ENCODE measurements at regions not wholly inside any gene's neighbourhood (a gene's known extent, or its start where the extent isn't known, plus 50 kb on each side); places are given as distances from the start of the nearest gene placed in this dataset.

DNA sequence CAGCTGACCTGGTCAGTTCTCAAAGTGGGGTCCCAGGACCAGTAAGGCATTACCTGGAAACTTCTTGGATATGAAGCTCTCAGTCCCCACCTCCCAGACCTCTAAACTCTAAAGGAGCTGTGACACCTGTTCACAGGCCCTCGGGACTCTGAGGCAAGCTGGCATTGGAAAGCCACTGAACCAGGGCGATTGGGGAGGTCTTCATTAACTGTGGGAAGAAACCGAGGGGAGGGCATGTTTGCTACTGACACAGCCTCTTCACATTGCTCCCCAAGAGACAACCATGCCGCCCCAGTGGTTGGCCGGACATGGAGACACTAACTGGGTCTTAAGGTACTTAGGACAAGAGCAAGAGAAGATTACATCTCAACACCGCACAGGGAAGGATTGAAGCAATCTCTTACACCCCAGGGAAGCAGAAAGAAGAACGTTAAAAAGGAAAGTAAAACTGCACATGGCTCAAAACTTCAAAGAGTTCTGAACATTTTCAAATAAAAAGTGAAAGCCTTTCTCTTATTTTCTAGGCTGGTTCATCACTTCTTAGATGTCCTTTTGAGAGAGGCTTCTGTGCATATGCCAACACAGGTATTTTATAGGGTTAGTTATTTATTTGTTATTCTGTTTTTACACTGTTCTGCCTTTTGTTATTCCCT, 210.0 kb upstream of the CST7 start:
- H3K27ac ChIP-seq, result no peak overlapping the region
- H3K4me3 ChIP-seq, result no peak overlapping the region
- H3K4me1 ChIP-seq (ENCODE audit: low read depth), result no peaks in the 10 kb centered on the region
- H3K27me3 ChIP-seq, result no peaks in the 10 kb centered on the region
- no peaks in the 10 kb centered on the region for H3K9me3 ChIP-seq (ENCODE audit: low read depth)
- TF ChIP-seq, protein P1, sequence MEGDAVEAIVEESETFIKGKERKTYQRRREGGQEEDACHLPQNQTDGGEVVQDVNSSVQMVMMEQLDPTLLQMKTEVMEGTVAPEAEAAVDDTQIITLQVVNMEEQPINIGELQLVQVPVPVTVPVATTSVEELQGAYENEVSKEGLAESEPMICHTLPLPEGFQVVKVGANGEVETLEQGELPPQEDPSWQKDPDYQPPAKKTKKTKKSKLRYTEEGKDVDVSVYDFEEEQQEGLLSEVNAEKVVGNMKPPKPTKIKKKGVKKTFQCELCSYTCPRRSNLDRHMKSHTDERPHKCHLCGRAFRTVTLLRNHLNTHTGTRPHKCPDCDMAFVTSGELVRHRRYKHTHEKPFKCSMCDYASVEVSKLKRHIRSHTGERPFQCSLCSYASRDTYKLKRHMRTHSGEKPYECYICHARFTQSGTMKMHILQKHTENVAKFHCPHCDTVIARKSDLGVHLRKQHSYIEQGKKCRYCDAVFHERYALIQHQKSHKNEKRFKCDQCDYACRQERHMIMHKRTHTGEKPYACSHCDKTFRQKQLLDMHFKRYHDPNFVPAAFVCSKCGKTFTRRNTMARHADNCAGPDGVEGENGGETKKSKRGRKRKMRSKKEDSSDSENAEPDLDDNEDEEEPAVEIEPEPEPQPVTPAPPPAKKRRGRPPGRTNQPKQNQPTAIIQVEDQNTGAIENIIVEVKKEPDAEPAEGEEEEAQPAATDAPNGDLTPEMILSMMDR (IDR thresholded peaks at IDR 0.05; ENCODE audit: low read depth, low read length), result no peak
- no peaks in the 10 kb centered on the region for H3K36me3 ChIP-seq
- DNase-seq (ENCODE audit: low read depth in 1 of 2, low spot score in 1 of 2), result no peak

DNA sequence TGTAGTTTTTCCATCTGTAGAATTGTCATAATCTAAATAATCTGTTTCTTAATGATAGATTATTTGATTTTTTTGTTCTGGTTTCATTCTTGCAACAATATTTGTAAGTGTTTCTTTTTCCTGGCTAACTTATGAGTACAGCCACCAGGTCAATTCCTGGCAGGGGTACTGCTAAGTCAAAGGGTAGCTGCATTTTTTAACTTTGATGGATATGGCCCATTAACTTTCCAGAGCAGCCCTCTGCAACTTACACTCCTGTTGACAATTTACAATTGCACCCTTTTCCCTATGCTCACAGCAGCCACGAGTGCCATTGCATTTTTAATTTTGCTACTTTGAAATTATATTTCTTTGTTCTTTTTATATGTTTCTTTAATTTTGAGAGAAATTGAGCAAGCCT, 209.3 kb upstream of the CST7 start:
- Histone ChIP-seq H3K9me3 (ENCODE audit: low read depth) (no peaks in the 10 kb centered on the region), H3K4me3 (no peak overlapping the region), H3K27ac (no peak overlapping the region), H3K4me1 (ENCODE audit: low read depth) (no peaks in the 10 kb centered on the region), H3K27me3 (no peaks in the 10 kb centered on the region), H3K36me3 (no peaks in the 10 kb centered on the region)
- no peak for DNase-seq (ENCODE audit: low read depth in 1 of 2, low spot score in 1 of 2)
- TF ChIP-seq, protein P1 (IDR thresholded peaks at IDR 0.05; ENCODE audit: low read depth, low read length), result no peak

- peaks cover 2% of the 10 kb centered on the region for H3K4me1 ChIP-seq (ENCODE audit: low read depth)
Measured at GRCh38 chr20:24741493-24742072, 207.5 kb upstream of the CST7 start.

GRCh38 chr20:24742436-24742835, 206.6 kb upstream of the CST7 start:
- no peak overlapping the region for H3K4me3 ChIP-seq
- DNase-seq (ENCODE audit: low read depth in 1 of 2, low spot score in 1 of 2), result no peak
- TF ChIP-seq, protein P1 (IDR thresholded peaks at IDR 0.05; ENCODE audit: low read depth, low read length), result no peak
- no peaks in the 10 kb centered on the region for H3K36me3 ChIP-seq
- no peak overlapping the region for H3K27ac ChIP-seq
- H3K27me3 ChIP-seq, result no peaks in the 10 kb centered on the region
- H3K4me1 ChIP-seq (ENCODE audit: low read depth), result peaks cover 8% of the 10 kb centered on the region
- no peaks in the 10 kb centered on the region for H3K9me3 ChIP-seq (ENCODE audit: low read depth)

More at GRCh38 chr20:24741493-24742072, 207.5 kb upstream of the CST7 start:
- Histone ChIP-seq H3K4me3 (no peak overlapping the region), H3K27me3 (no peaks in the 10 kb centered on the region), H3K9me3 (ENCODE audit: low read depth) (no peaks in the 10 kb centered on the region), H3K27ac (no peak overlapping the region), H3K36me3 (no peaks in the 10 kb centered on the region)
- no peak for DNase-seq (ENCODE audit: low read depth in 1 of 2, low spot score in 1 of 2)
- TF ChIP-seq, protein P1 (IDR thresholded peaks at IDR 0.05; ENCODE audit: low read depth, low read length), result no peak

DNA sequence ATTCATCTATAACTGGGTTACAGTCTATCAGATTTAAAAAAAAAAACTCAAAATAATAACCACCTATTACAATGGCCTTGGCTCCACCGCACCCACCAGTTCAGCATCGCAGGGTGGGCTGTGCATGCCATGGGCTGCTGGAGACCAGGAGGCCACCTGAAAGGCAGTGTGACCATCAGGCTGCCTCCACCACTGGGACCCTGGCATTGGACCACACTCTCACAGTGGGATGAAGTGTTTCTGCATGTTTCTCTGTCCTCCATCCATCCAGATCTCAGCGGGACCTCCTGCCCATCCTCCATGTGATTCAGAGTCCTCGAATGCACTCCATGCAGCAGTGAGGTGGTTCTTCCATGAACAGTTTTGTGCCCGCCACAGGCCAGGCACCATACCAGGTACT, 206.1 kb upstream of the CST7 start:
- Histone ChIP-seq H3K9me3 (ENCODE audit: low read depth) (no peaks in the 10 kb centered on the region), H3K36me3 (no peaks in the 10 kb centered on the region), H3K27me3 (no peaks in the 10 kb centered on the region), H3K27ac (no peak overlapping the region), H3K4me1 (ENCODE audit: low read depth) (peaks cover 8% of the 10 kb centered on the region), H3K4me3 (no peak overlapping the region)
- no peak for DNase-seq (ENCODE audit: low read depth in 1 of 2, low spot score in 1 of 2)
- TF ChIP-seq, protein P1 (IDR thresholded peaks at IDR 0.05; ENCODE audit: low read depth, low read length), result no peak
